Tibial artery (tissue), 4 donors: ENCODE measurements at regions not wholly inside any gene's neighbourhood (a gene's known extent, or its start where the extent isn't known, plus 50 kb on each side); places are given as distances from the start of the nearest gene placed in this dataset.

Experiments
- DNase-seq, 2 donors: peaks; one replicate each; pipeline ENCODE4 v3.0.0-alpha.2; 2019
- H3K27ac ChIP-seq, 2 donors: fragments of 200-600 bp; sonication (generic) in 1 of 2; 1 replicate in 1 of 2; 2 replicates in 1 of 2; pipeline ENCODE4 v1.5.1; 2018 to 2019; ENCODE audit warnings: mild to moderate bottlenecking in 1 of 2
- H3K27me3 ChIP-seq, 2 donors: fragments of 200-600 bp; sonication (generic) in 1 of 2; one replicate each; pipeline versions ENCODE4 v1.5.1 to v1.6.0; 2016 to 2019
- H3K36me3 ChIP-seq, 3 donors: fragments of 200-600 bp; sonication (generic) in 2 of 3; one replicate each; pipeline ENCODE4 v1.5.1; 2016 to 2019; ENCODE audit warnings: mild to moderate bottlenecking in 2 of 3
- H3K4me1 ChIP-seq, 4 donors: fragments of 200-600 bp; sonication (generic) in 2 of 4; 1 replicate in 3 of 4; 2 replicates in 1 of 4; pipeline ENCODE4 v1.5.1; 2016 to 2019
- H3K4me3 ChIP-seq, 2 donors: fragments of 200-600 bp; sonication (generic) in 1 of 2; 1 replicate in 1 of 2; 2 replicates in 1 of 2; pipeline ENCODE4 v1.5.1; 2018 to 2019; ENCODE audit warnings: mild to moderate bottlenecking in 2 of 2
- H3K9me3 ChIP-seq, 3 donors: fragments of 200-600 bp; sonication (generic) in 1 of 3; one replicate each; pipeline ENCODE4 v1.5.1; 2016 to 2019
- intact Hi-C: fragments of 100-400 bp; cut with DNase I; formaldehyde crosslinking; loops from one replicate; pipeline ENCODE4 v1.15.0; 2023; ENCODE audit warnings: low total_unique reads
- TF ChIP-seq, protein P1 (sequence below), 2 experiments: fragments of 200-600 bp in 1 of 2; fragments of 450-650 bp in 1 of 2; IDR thresholded peaks; one replicate each; pipeline ENCODE4 v1.5.1; 2017 to 2019; ENCODE audit warnings: antibody characterized with exemption in 2 of 2, mild to moderate bottlenecking in 1 of 2, moderate library complexity in 1 of 2

DNA sequence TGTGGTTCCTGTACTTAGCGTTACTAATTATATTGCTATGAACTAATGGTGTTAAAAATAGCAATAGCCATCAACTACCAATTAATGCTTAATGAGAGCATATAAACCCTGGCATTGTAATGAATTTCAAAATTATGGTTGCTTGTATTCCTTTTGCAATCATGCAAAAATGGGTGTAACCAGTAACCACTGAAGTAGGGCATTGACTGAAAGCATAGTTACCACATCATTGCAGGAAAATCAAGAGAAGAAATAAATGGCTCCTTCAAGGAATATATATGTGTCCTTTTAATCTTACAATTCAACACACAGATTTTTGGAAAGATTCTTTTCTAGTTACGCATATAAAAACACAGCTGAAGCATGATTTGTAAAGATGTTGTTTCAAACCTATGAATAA lies 328.3 kb upstream of the AGTR1 start:
- TF ChIP-seq, protein P1, sequence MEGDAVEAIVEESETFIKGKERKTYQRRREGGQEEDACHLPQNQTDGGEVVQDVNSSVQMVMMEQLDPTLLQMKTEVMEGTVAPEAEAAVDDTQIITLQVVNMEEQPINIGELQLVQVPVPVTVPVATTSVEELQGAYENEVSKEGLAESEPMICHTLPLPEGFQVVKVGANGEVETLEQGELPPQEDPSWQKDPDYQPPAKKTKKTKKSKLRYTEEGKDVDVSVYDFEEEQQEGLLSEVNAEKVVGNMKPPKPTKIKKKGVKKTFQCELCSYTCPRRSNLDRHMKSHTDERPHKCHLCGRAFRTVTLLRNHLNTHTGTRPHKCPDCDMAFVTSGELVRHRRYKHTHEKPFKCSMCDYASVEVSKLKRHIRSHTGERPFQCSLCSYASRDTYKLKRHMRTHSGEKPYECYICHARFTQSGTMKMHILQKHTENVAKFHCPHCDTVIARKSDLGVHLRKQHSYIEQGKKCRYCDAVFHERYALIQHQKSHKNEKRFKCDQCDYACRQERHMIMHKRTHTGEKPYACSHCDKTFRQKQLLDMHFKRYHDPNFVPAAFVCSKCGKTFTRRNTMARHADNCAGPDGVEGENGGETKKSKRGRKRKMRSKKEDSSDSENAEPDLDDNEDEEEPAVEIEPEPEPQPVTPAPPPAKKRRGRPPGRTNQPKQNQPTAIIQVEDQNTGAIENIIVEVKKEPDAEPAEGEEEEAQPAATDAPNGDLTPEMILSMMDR (IDR thresholded peaks at IDR 0.05) = no peak
- no peaks in the 10 kb centered on the region for H3K4me1 ChIP-seq
- intact Hi-C loops = no loop called here
- no peaks in the 10 kb centered on the region for H3K36me3 ChIP-seq
- H3K27ac ChIP-seq = no peak overlapping the region
- no peaks in the 10 kb centered on the region for H3K27me3 ChIP-seq
- H3K4me3 ChIP-seq = no peak overlapping the region
- H3K9me3 ChIP-seq = no peaks in the 10 kb centered on the region
- no peak for DNase-seq

DNA sequence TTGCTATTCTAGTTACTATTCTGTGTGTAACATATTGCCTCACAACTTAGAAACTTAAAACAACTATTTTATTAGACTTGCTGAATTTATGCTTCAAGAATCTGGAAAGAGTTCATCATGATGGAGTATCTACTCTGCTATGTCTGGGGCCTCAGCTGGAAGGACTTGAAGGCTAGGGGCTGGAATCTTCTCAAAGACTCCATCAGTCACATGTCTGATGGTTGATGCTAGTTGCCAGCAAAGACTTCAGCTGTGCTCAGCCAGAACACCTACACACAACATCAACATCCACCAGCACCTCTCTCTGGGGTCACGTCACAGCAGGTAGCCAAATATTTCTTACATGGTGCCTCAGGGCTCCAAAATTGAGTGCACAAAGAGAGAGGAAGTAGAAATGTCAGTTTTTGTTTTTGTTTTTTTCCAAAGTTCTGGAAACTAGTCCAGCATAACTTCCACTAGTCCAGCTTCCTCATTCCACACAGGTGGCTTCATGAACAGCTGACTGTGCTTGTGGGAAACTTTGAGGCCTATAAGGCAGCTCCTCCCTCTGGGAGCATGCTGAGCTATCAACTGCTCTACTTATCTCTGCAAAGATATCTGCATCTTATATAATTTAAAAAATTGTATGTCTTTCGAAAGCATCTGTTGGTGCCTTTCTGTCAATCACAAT lies 325.4 kb upstream of the AGTR1 start:
- TF ChIP-seq, protein P1 (IDR thresholded peaks at IDR 0.05) = no peak
- Histone ChIP-seq H3K4me3 (no peak overlapping the region), H3K9me3 (no peaks in the 10 kb centered on the region), H3K36me3 (no peaks in the 10 kb centered on the region), H3K4me1 (no peaks in the 10 kb centered on the region), H3K27ac (no peak overlapping the region), H3K27me3 (no peaks in the 10 kb centered on the region)
- DNase-seq = no peak
- intact Hi-C loops = loop anchor here (10.0 kb wide), 1 partner anchor 572 kb away; no protein-coding TSS in a partner anchor

DNA sequence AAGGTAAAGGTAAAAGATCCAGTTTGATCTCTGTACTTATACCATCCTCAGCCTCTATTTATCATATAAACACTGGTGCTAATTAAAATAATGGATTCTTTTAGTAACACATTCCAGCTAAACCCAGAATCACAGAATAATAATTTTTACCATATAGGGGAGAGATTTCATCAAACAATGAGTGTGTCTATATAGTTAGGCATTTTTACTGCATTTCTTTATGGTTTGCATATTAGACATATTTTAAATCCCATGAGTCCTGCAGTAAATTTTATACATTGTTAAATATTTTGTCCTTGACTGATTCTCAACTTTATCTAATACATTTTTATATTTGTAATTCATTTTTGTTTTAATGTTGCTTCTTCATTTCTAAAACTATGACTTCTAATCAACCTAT lies 323.7 kb upstream of the AGTR1 start:
- TF ChIP-seq, protein P1 (IDR thresholded peaks at IDR 0.05) = no peak
- Histone ChIP-seq H3K27me3 (no peaks in the 10 kb centered on the region), H3K27ac (no peak overlapping the region), H3K4me3 (no peak overlapping the region), H3K4me1 (no peaks in the 10 kb centered on the region), H3K36me3 (no peaks in the 10 kb centered on the region), H3K9me3 (no peaks in the 10 kb centered on the region)
- intact Hi-C loops = loop anchor here (10.0 kb wide), 1 partner anchor 571 kb away; no protein-coding TSS in a partner anchor
- no peak for DNase-seq

DNA sequence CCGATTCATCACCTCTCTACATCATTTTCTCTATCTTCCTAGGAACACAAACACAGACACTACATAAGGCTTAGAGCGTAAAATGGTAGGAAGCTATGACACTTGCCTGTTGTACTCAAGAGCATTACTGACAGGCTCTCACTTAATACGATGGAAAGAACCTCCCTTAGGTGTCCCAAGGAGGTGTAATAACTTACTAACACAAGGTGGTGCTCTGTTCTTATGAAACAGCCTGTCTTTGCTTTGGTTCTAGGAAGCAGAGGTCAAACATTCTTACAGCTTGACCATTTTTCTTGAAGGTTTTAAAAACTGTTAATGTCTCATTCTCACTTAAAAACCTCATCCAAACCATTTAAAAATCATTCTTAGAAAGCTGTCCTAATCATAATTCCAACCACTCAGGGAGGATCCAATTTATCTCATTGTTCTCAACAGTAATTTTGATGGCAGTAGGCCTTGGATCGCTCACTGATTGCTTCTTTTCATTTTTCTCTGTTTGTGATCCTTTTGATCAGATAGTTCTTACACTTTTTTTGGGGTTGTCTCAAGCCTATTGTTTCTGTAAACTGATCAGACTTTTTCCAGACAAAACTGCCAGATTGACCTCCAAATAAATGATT lies 317.8 kb upstream of the AGTR1 start:
- no peak overlapping the region for H3K4me3 ChIP-seq
- no peaks in the 10 kb centered on the region for H3K4me1 ChIP-seq
- no peaks in the 10 kb centered on the region for H3K27me3 ChIP-seq
- H3K9me3 ChIP-seq = no peaks in the 10 kb centered on the region
- intact Hi-C loops = loop anchor here (2.0 to 10.0 kb wide), 2 partner anchors 341 to 565 kb away; no protein-coding TSS in a partner anchor
- no peak overlapping the region for H3K27ac ChIP-seq
- TF ChIP-seq, protein P1 (IDR thresholded peaks at IDR 0.05) = peak; percentile 59 to 69
- no peak for DNase-seq
- H3K36me3 ChIP-seq = no peaks in the 10 kb centered on the region

DNA sequence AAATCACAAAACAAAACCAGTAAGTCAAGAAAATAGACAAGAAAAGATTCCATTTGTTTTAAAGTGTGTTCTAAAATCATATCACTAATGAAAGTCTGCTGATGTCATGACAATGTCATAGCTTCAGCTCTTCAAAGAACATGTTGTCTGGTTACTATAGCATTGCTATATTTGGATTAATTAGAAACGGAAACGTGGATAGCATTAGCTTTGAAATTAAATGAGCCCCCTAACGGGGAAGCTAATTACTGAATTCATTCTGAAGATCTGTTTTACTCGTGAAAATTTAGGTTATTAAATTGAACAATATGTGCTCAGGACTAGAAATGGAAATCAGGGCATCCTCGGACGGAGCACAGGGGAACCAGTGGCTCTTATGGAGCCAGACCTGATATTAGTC lies 316.7 kb upstream of the AGTR1 start:
- Histone ChIP-seq H3K36me3 (no peaks in the 10 kb centered on the region), H3K27ac (no peak overlapping the region), H3K27me3 (no peaks in the 10 kb centered on the region), H3K4me3 (no peak overlapping the region), H3K4me1 (no peaks in the 10 kb centered on the region), H3K9me3 (no peaks in the 10 kb centered on the region)
- no peak for DNase-seq
- TF ChIP-seq, protein P1 (IDR thresholded peaks at IDR 0.05) = no peak
- intact Hi-C loops = loop anchor here (2.0 kb wide), 1 partner anchor 340 kb away; no protein-coding TSS in a partner anchor
